Caco-2 (cell line): ENCODE measurements at regions not wholly inside any gene's neighbourhood (a gene's known extent, or its start where the extent isn't known, plus 50 kb on each side); places are given as distances from the start of the nearest gene placed in this dataset.

Experiments
- BruUV-seq: library from RNA; stranded (reverse); fragments of 400-500 nt; replicated peaks from 2 replicates; lab custom pipeline; 2021; lab: Mats Ljungman, UMichigan
- CTCF ChIA-PET: fragments of 300-600 bp; sonication (Branson Sonifier 250); formaldehyde crosslinking; loops from one replicate; lab custom pipeline; 2022; ENCODE audit warnings: antibody characterized with exemption; lab: Charles Lee
- POLR2A ChIA-PET: fragments of 300-600 bp; sonication (Branson Sonifier 250); formaldehyde crosslinking; loops from one replicate; lab custom pipeline; 2022; ENCODE audit warnings: antibody characterized with exemption; lab: Charles Lee
- DNase-seq, 2 experiments: peaks; one replicate each; pipeline versions ENCODE4 v3.0.0 to v3.0.0-alpha.2; 2020 to 2022
- H3K27me3 ChIP-seq: replicated peaks from 2 replicates; pipeline ENCODE4 v1.6.0; 2011; ENCODE audit warnings: low read length; ENCODE audit not compliant: control insufficient read depth, insufficient read depth
- H3K36me3 ChIP-seq: 2 replicates; pipeline ENCODE4 v1.5.1; 2011; ENCODE audit warnings: low read length; ENCODE audit not compliant: control insufficient read depth, insufficient read depth
- H3K4me1 ChIP-seq: fragments of 250-450 bp; sonication (Bioruptor Pico); 2 replicates; pipeline ENCODE4 v1.5.1; 2020; ENCODE audit warnings: mild to moderate bottlenecking
- H3K4me3 ChIP-seq: 2 replicates; pipeline ENCODE4 v1.5.1; 2011; ENCODE audit warnings: low read depth, mild to moderate bottlenecking, control low read depth, low read length
- H3K9me3 ChIP-seq: fragments of 250-450 bp; sonication (Bioruptor Pico); 2 replicates; pipeline ENCODE4 v1.5.1; 2020; ENCODE audit warnings: mild to moderate bottlenecking, moderate library complexity
- H3K27ac Mint-ChIP-seq: one replicate; pipeline ENCODE4 v1.8.0; 2022; ENCODE audit warnings: mixed read lengths; ENCODE audit not compliant: unreplicated experiment
- H3K27me3 Mint-ChIP-seq: one replicate; pipeline ENCODE4 v1.8.0; 2022; ENCODE audit warnings: mixed read lengths; ENCODE audit not compliant: insufficient read depth, unreplicated experiment
- H3K36me3 Mint-ChIP-seq: one replicate; pipeline ENCODE4 v1.8.0; 2022; ENCODE audit warnings: mild to moderate bottlenecking, mixed read lengths; ENCODE audit not compliant: insufficient read depth, unreplicated experiment
- H3K4me1 Mint-ChIP-seq: one replicate; pipeline ENCODE4 v1.8.0; 2022; ENCODE audit warnings: low read depth, mixed read lengths; ENCODE audit not compliant: unreplicated experiment
- H3K4me3 Mint-ChIP-seq: one replicate; pipeline ENCODE4 v1.8.0; 2022; ENCODE audit warnings: mild to moderate bottlenecking, moderate library complexity, mixed read lengths; ENCODE audit not compliant: unreplicated experiment
- H3K9me3 Mint-ChIP-seq: one replicate; pipeline ENCODE4 v1.8.0; 2022; ENCODE audit warnings: mixed read lengths; ENCODE audit not compliant: unreplicated experiment
- CTCF ChIP-seq, 2 experiments: fragments of 200-600 bp in 1 of 2; IDR thresholded peaks; 1 replicate in 1 of 2; 2 replicates in 1 of 2; pipeline versions ENCODE4 v1.5.1 to v1.8.0; 2011 to 2022; ENCODE audit warnings: antibody characterized with exemption in 1 of 2, control low read depth in 1 of 2, inconsistent platforms in 1 of 2, low read depth in 1 of 2, low read length in 1 of 2, mild to moderate bottlenecking in 1 of 2, moderate library complexity in 1 of 2; ENCODE audit not compliant: insufficient read depth in 1 of 2, severe bottlenecking in 1 of 2, unreplicated experiment in 1 of 2
- intact Hi-C: fragments of 100-400 bp; cut with micrococcal nuclease; formaldehyde crosslinking; loops from one replicate; pipeline ENCODE4 v1.10.0; 2022; ENCODE audit not compliant: unreplicated experiment

DNA sequence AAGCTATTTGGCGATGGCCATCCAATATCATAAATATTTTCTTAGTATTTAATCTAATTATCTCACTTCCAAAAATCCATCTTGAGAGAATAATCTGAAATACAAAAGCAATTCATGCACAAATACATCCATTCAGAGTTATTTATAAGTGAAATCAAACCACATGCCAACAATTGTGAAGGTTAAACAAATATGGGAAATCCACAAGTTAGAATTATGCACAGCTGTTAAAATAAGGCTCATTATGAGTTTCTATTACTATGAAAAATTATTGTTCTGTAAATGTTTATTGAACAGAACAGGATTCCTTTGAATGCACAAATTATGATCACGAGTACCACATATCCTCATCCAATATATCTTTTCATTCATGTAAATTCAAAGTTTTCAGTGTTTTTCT lies 267.7 kb downstream of the PLOD2 start:
- Mint-ChIP-seq H3K27ac (no peak overlapping the region), H3K27me3 (no peaks in the 10 kb centered on the region), H3K36me3 (no peaks in the 10 kb centered on the region)

DNA sequence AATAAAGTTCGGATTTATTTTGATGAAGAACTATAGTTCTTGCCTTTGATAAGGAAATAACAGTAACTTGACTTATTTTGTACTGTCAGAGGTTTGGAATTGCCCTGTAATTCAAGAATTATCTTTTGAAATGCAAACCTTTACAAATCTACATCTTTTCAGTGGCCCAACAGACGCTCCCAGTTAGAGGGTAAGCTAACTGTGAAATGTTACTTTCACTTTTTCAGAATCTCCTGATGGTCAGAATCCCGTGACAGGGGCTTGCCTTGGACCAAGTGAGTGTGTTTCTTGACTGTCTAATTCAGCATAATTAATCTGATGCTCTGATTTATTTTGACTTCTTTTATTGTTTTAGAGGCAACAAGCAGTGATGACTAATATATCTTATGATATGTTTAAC lies 262.5 kb downstream of the PLOD2 start:
- Histone ChIP-seq H3K27me3 (no peaks in the 10 kb centered on the region), H3K4me3 (no peak overlapping the region), H3K9me3 (no peaks in the 10 kb centered on the region), H3K4me1 (no peaks in the 10 kb centered on the region), H3K36me3 (no peaks in the 10 kb centered on the region)
- Mint-ChIP-seq H3K4me1 (no peaks in the 10 kb centered on the region), H3K27me3 (no peaks in the 10 kb centered on the region), H3K9me3 (no peaks in the 10 kb centered on the region), H3K4me3 (no peak overlapping the region), H3K36me3 (no peaks in the 10 kb centered on the region), H3K27ac (no peak overlapping the region)
- CTCF ChIA-PET = no interaction called here
- no peak for DNase-seq
- POLR2A ChIA-PET = no interaction called here
- intact Hi-C loops = no loop called here
- no peak for TF ChIP-seq CTCF (IDR thresholded peaks at IDR 0.05; ENCODE audit: insufficient read depth in 1 of 2, low read depth in 1 of 2, low read length in 1 of 2, severe bottlenecking in 1 of 2, unreplicated experiment in 1 of 2)
- no TSS peak for BruUV-seq

More for the DNA sequence above, 267.7 kb downstream of the PLOD2 start:
- POLR2A ChIA-PET = no interaction called here
- CTCF ChIA-PET = no interaction called here
- no peaks in the 10 kb centered on the region for H3K36me3 ChIP-seq
- H3K4me1 Mint-ChIP-seq = no peaks in the 10 kb centered on the region
- DNase-seq = no peak
- no peak for TF ChIP-seq CTCF (IDR thresholded peaks at IDR 0.05; ENCODE audit: insufficient read depth in 1 of 2, low read depth in 1 of 2, low read length in 1 of 2, severe bottlenecking in 1 of 2, unreplicated experiment in 1 of 2)
- intact Hi-C loops = no loop called here
- H3K4me1 ChIP-seq = no peaks in the 10 kb centered on the region
- no peak overlapping the region for H3K4me3 Mint-ChIP-seq
- BruUV-seq = no TSS peak
- no peak overlapping the region for H3K4me3 ChIP-seq
- H3K9me3 ChIP-seq = no peaks in the 10 kb centered on the region
- H3K27me3 ChIP-seq = no peaks in the 10 kb centered on the region
- no peaks in the 10 kb centered on the region for H3K9me3 Mint-ChIP-seq

- BruUV-seq = no TSS peak
- DNase-seq = no peak
- H3K4me1 Mint-ChIP-seq = no peaks in the 10 kb centered on the region
- ChIA-PET CTCF (no interaction called here), POLR2A (no interaction called here)
- H3K36me3 ChIP-seq = no peaks in the 10 kb centered on the region
- no peak overlapping the region for H3K4me3 ChIP-seq
- H3K27me3 Mint-ChIP-seq = no peaks in the 10 kb centered on the region
- no peak for TF ChIP-seq CTCF (IDR thresholded peaks at IDR 0.05; ENCODE audit: insufficient read depth in 1 of 2, low read depth in 1 of 2, low read length in 1 of 2, severe bottlenecking in 1 of 2, unreplicated experiment in 1 of 2)
- H3K9me3 Mint-ChIP-seq = no peaks in the 10 kb centered on the region
- intact Hi-C loops = no loop called here
- H3K27me3 ChIP-seq = no peaks in the 10 kb centered on the region
- H3K27ac Mint-ChIP-seq = no peak overlapping the region
- no peaks in the 10 kb centered on the region for H3K9me3 ChIP-seq
- no peak overlapping the region for H3K4me3 Mint-ChIP-seq
- no peaks in the 10 kb centered on the region for H3K4me1 ChIP-seq
- no peaks in the 10 kb centered on the region for H3K36me3 Mint-ChIP-seq
Observed at GRCh38 chr3:145899241-145899640, 261.7 kb downstream of the PLOD2 start.
